HEK293 (cell line): ENCODE measurements at regions not wholly inside any gene's neighbourhood (a gene's known extent, or its start where the extent isn't known, plus 50 kb on each side); places are given as distances from the start of the nearest gene placed in this dataset.

ENCODE experiments used
- CTCF ChIA-PET: fragments of 350-600 bp; formaldehyde crosslinking; extraction: SDS; loops from one replicate; lab custom pipeline; 2021; ENCODE audit warnings: antibody characterized with exemption; lab: Yijun Ruan, JAX
- POLR2A ChIA-PET: fragments of 300-600 bp; formaldehyde crosslinking; extraction: SDS; loops from one replicate; lab custom pipeline; 2020; ENCODE audit warnings: antibody characterized with exemption, inconsistent platforms; lab: Yijun Ruan, JAX
- H3K27ac ChIP-seq: fragments of 200-500 bp; sonication (Bioruptor generic); 2 replicates; pipeline ENCODE4 v1.5.1; 2014; ENCODE audit warnings: low read depth, low read length, control low read depth, inconsistent platforms; ENCODE audit errors: extremely low read depth
- H3K36me3 ChIP-seq, 2 experiments: fragments of 200-500 bp in 1 of 2; sonication (Bioruptor generic) in 1 of 2; 1 replicate in 1 of 2; 2 replicates in 1 of 2; pipeline ENCODE4 v1.5.1; 2014 to 2017; ENCODE audit warnings: inconsistent platforms in 2 of 2, low read length in 2 of 2; ENCODE audit not compliant: control insufficient read depth in 2 of 2, insufficient read depth in 1 of 2
- H3K4me1 ChIP-seq: fragments of 200-500 bp; sonication (Bioruptor generic); 2 replicates; pipeline ENCODE4 v1.5.1; 2014; ENCODE audit warnings: mild to moderate bottlenecking, low read length, inconsistent platforms; ENCODE audit not compliant: control insufficient read depth, insufficient read depth
- H3K4me3 ChIP-seq: 2 replicates; pipeline ENCODE4 v1.5.1; 2011; ENCODE audit warnings: low read depth, mild to moderate bottlenecking, control low read depth, low read length, moderate library complexity
- H3K9me3 ChIP-seq: fragments of 200-500 bp; sonication (Bioruptor generic); 2 replicates; pipeline ENCODE4 v1.5.1; 2014; ENCODE audit warnings: low read depth, low read length, inconsistent platforms; ENCODE audit not compliant: control insufficient read depth, insufficient read depth
- GLI4 ChIP-seq: fragments of 450-650 bp; formaldehyde crosslinking; IDR thresholded peaks from 2 replicates; pipeline ENCODE4 v1.5.1; 2016; ENCODE audit warnings: missing biosample characterization, missing genetic modification characterization
- GLIS1 ChIP-seq: fragments of 450-650 bp; formaldehyde crosslinking; IDR thresholded peaks from 2 replicates; pipeline ENCODE4 v1.5.1; 2016; ENCODE audit warnings: missing biosample characterization, missing genetic modification characterization
- HOXD13 ChIP-seq: sonication (generic); formaldehyde crosslinking; IDR thresholded peaks from 2 replicates; pipeline ENCODE4 v1.8.0; 2022; ENCODE audit warnings: missing genetic modification reagents, borderline replicate concordance
- PRDM1 ChIP-seq: fragments of 450-650 bp; formaldehyde crosslinking; IDR thresholded peaks from 2 replicates; pipeline ENCODE4; 2016; ENCODE audit warnings: missing biosample characterization, missing genetic modification characterization
- SCRT2 ChIP-seq: fragments of 450-650 bp; formaldehyde crosslinking; IDR thresholded peaks from 2 replicates; pipeline ENCODE4 v1.5.1; 2016; ENCODE audit warnings: missing biosample characterization, missing genetic modification characterization
- SETDB1 ChIP-seq: IDR thresholded peaks from one replicate; pipeline ENCODE4 v1.6.1; 2017; ENCODE audit warnings: mild to moderate bottlenecking, low read length, moderate library complexity, mixed read lengths; ENCODE audit not compliant: insufficient read length
- ZBTB6 ChIP-seq: fragments of 450-650 bp; formaldehyde crosslinking; IDR thresholded peaks from 2 replicates; pipeline ENCODE4 v1.5.1; 2017; ENCODE audit warnings: missing biosample characterization, missing genetic modification characterization
- ZFP41 ChIP-seq: fragments of 450-650 bp; formaldehyde crosslinking; IDR thresholded peaks from 2 replicates; pipeline ENCODE4 v1.5.1; 2016; ENCODE audit warnings: missing biosample characterization, missing genetic modification characterization, borderline replicate concordance
- ZNF140 ChIP-seq: fragments of 450-650 bp; formaldehyde crosslinking; IDR thresholded peaks from 2 replicates; pipeline ENCODE4 v1.5.1; 2016; ENCODE audit warnings: missing biosample characterization, missing genetic modification characterization
- ZNF184 ChIP-seq: fragments of 450-650 bp; IDR thresholded peaks from 2 replicates; pipeline ENCODE4 v1.5.1; 2018; ENCODE audit warnings: missing biosample characterization, mild to moderate bottlenecking, missing genetic modification characterization
- ZNF19 ChIP-seq: fragments of 450-650 bp; formaldehyde crosslinking; IDR thresholded peaks from 2 replicates; pipeline ENCODE4; 2016; ENCODE audit warnings: missing biosample characterization, missing genetic modification characterization, low read depth
- ZNF248 ChIP-seq: fragments of 450-650 bp; formaldehyde crosslinking; IDR thresholded peaks from 2 replicates; pipeline ENCODE4 v1.5.1; 2017; ENCODE audit warnings: missing biosample characterization, missing genetic modification characterization
- ZNF433 ChIP-seq: fragments of 450-650 bp; formaldehyde crosslinking; IDR thresholded peaks from 2 replicates; pipeline ENCODE4 v1.5.1; 2016; ENCODE audit warnings: missing biosample characterization, missing genetic modification characterization, low read depth
- ZNF501 ChIP-seq: fragments of 450-650 bp; formaldehyde crosslinking; IDR thresholded peaks from 2 replicates; pipeline ENCODE4 v1.5.1; 2016; ENCODE audit warnings: missing biosample characterization, missing genetic modification characterization
- ZNF580 ChIP-seq: fragments of 450-650 bp; formaldehyde crosslinking; IDR thresholded peaks from 2 replicates; pipeline ENCODE4 v1.5.1; 2016; ENCODE audit warnings: missing biosample characterization, missing genetic modification characterization
- ZNF623 ChIP-seq: fragments of 450-650 bp; formaldehyde crosslinking; IDR thresholded peaks from 2 replicates; pipeline ENCODE4 v1.5.1; 2016; ENCODE audit warnings: missing biosample characterization, missing genetic modification characterization
- ZNF658 ChIP-seq: fragments of 450-650 bp; formaldehyde crosslinking; IDR thresholded peaks from 2 replicates; pipeline ENCODE4; 2016; ENCODE audit warnings: missing biosample characterization, missing genetic modification characterization
- ZNF664 ChIP-seq: fragments of 450-650 bp; formaldehyde crosslinking; IDR thresholded peaks from 2 replicates; pipeline ENCODE4 v1.5.1; 2016; ENCODE audit warnings: missing biosample characterization, missing genetic modification characterization
- ZNF747 ChIP-seq: fragments of 450-650 bp; formaldehyde crosslinking; IDR thresholded peaks from 2 replicates; pipeline ENCODE4 v1.5.1; 2016; ENCODE audit warnings: missing biosample characterization, missing genetic modification characterization
- TF ChIP-seq, protein P1 (sequence below): fragments of 450-650 bp; formaldehyde crosslinking; IDR thresholded peaks from 2 replicates; pipeline ENCODE4 v1.5.1; 2016; ENCODE audit warnings: missing biosample characterization, missing genetic modification characterization, low read depth
- TF ChIP-seq, protein P2 (sequence below): fragments of 450-650 bp; formaldehyde crosslinking; IDR thresholded peaks from 2 replicates; pipeline ENCODE4 v1.5.1; 2016; ENCODE audit warnings: missing biosample characterization, missing genetic modification characterization

DNA sequence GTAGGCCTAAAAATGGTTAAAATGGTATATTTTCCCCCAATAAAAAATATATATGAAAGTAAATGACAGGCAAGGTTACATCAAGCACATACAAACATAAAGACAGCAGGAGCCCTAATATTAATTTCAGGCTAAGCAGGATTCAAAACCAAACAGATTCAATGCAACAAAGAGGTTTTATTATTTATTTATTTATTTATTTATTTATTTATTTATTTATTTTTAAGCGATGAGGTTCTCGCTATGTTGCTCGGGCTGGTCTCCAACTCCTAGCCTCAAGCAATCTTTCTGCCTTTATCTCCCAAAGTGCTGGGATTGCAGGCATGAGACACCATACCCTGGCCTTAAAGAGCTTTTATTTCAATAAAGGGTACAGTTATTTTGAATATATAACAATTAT lies 106.4 kb upstream of the SHB start (continued):
- TF ChIP-seq ZNF664 (tag by site-specific recombination) (0 out of 2 replicates have a peak, but pooled peaks have one; percentile 35), ZNF501 (tag by site-specific recombination) (no peak), ZNF19 (tag by site-specific recombination) (no peak), ZNF140 (tag by site-specific recombination) (peak; percentile 49; the same call in 1 of the 2 replicates), GLIS1 (tag by site-specific recombination) (no peak)
- TF ChIP-seq, all 188 proteins: peak for 13

DNA sequence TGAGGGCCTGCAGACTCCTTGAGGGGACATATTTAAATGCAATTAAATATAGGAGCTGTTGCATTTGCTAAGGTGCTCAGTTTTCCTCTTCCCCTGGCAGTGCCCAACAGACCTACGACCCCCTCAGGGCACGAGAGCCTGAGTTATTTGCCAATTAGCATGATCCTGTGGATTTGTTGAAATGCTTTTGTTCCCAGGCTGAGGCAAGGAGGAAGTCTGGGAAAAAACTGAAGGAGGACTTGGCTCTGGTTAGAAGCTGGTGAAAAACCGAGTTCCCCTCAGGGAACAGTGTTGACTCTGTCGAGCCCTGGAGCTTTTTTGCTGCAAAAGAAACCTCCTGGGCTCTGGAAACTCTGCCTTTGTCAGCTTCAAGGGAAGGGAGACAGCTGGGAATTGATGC lies 103.6 kb upstream of the SHB start:
- Histone ChIP-seq H3K36me3 (no peaks in the 10 kb centered on the region), H3K9me3 (no peaks in the 10 kb centered on the region), H3K4me1 (no peaks in the 10 kb centered on the region), H3K4me3 (no peak overlapping the region), H3K27ac (no peak overlapping the region)
- ChIA-PET POLR2A (no interaction called here), CTCF (interaction anchor here (0.7 to 3.8 kb wide), 3 partner anchors 12 to 218 kb away, joined by 3 to 21 read pairs (median 4); no protein-coding TSS in a partner anchor)
- no peak for TF ChIP-seq GLI4 (tag by site-specific recombination)
- no peak for TF ChIP-seq SCRT2
- no peak for TF ChIP-seq HOXD13 (CRISPR knock-in tag)
- no peak for TF ChIP-seq ZNF433

DNA sequence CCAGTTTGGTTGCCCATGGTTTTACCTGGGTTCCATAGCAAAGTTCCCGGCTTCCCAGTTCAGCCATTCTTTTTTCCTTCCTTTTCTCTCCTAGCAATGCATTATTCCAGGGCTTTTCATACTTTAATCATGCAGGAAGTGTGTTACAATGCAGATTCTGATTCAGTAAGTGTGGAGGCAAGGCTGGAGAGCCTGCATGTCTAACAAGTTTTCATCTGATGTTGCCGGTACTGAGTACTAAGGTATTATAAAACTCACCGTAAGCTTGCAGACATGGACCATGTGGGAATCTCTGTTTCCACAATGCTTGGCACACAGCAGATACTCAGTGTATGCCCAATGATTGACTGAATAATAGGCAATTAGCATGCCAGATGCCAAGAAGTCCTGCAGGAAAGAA lies 102.9 kb upstream of the SHB start:
- ChIA-PET POLR2A (no interaction called here), CTCF (interaction anchor here (1.0 to 3.8 kb wide), 4 partner anchors 11 to 229 kb away, joined by 3 to 21 read pairs (median 4); no protein-coding TSS in a partner anchor)
- no peak overlapping the region for H3K27ac ChIP-seq
- H3K4me1 ChIP-seq: no peaks in the 10 kb centered on the region
- TF ChIP-seq ZNF747 (tag by site-specific recombination) (no peak), ZNF580 (tag by site-specific recombination) (no peak), ZFP41 (tag by site-specific recombination) (no peak), ZNF658 (tag by site-specific recombination) (no peak), ZNF184 (no peak), ZNF248 (no peak), ZBTB6 (tag by site-specific recombination) (no peak)
- TF ChIP-seq, protein P1, sequence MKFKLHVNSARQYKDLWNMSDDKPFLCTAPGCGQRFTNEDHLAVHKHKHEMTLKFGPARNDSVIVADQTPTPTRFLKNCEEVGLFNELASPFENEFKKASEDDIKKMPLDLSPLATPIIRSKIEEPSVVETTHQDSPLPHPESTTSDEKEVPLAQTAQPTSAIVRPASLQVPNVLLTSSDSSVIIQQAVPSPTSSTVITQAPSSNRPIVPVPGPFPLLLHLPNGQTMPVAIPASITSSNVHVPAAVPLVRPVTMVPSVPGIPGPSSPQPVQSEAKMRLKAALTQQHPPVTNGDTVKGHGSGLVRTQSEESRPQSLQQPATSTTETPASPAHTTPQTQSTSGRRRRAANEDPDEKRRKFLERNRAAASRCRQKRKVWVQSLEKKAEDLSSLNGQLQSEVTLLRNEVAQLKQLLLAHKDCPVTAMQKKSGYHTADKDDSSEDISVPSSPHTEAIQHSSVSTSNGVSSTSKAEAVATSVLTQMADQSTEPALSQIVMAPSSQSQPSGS (tag by site-specific recombination): no peak
- TF ChIP-seq, protein P2, sequence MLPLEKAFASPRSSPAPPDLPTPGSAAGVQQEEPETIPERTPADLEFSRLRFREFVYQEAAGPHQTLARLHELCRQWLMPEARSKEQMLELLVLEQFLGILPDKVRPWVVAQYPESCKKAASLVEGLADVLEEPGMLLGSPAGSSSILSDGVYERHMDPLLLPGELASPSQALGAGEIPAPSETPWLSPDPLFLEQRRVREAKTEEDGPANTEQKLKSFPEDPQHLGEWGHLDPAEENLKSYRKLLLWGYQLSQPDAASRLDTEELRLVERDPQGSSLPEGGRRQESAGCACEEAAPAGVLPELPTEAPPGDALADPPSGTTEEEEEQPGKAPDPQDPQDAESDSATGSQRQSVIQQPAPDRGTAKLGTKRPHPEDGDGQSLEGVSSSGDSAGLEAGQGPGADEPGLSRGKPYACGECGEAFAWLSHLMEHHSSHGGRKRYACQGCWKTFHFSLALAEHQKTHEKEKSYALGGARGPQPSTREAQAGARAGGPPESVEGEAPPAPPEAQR: no peak
- H3K36me3 ChIP-seq: no peaks in the 10 kb centered on the region
- H3K9me3 ChIP-seq: no peaks in the 10 kb centered on the region
- no peak overlapping the region for H3K4me3 ChIP-seq

GRCh38 chr9:38171538-38171884 lies 102.5 kb upstream of the SHB start:
- Histone ChIP-seq H3K9me3 (no peaks in the 10 kb centered on the region), H3K36me3 (no peaks in the 10 kb centered on the region), H3K4me1 (no peaks in the 10 kb centered on the region), H3K4me3 (no peak overlapping the region), H3K27ac (no peak overlapping the region)
- POLR2A ChIA-PET: no interaction called here
- TF ChIP-seq SETDB1 (peak; percentile 37), ZNF623 (tag by site-specific recombination) (no peak), PRDM1 (tag by site-specific recombination) (no peak)
- CTCF ChIA-PET: interaction anchor here (1.0 to 3.8 kb wide), 3 partner anchors 11 to 229 kb away, joined by 3 to 21 read pairs (median 4); no protein-coding TSS in a partner anchor
